H1 (cell line): ENCODE measurements at regions not wholly inside any gene's neighbourhood (a gene's known extent, or its start where the extent isn't known, plus 50 kb on each side); places are given as distances from the start of the nearest gene placed in this dataset.

ENCODE experiments used
- EZH2 ChIP-seq: fragments of 200-600 bp; sonication (generic); IDR thresholded peaks from 2 replicates; pipeline ENCODE4 v1.7.1; 2012; ENCODE audit warnings: low read depth, mild to moderate bottlenecking, moderate library complexity, low read length, inconsistent platforms; ENCODE audit not compliant: severe bottlenecking
- FOSL1 ChIP-seq: IDR thresholded peaks from 2 replicates; pipeline ENCODE4 v1.6.1; 2011; ENCODE audit warnings: mild to moderate bottlenecking, low read depth, low read length, moderate library complexity; ENCODE audit not compliant: insufficient read depth
- GABPA ChIP-seq: IDR thresholded peaks from 2 replicates; pipeline ENCODE4 v1.6.1; 2011; ENCODE audit warnings: mild to moderate bottlenecking, low read length, moderate library complexity, borderline replicate concordance; ENCODE audit not compliant: insufficient read depth
- JUN ChIP-seq: IDR thresholded peaks from 2 replicates; pipeline ENCODE4 v1.6.1; 2011; ENCODE audit warnings: low read depth, mild to moderate bottlenecking, improper control_type of control experiment, low read length
- POLR2A ChIP-seq, 2 experiments: IDR thresholded peaks; 1 replicate in 1 of 2; 2 replicates in 1 of 2; pipeline ENCODE4 v1.6.1; 2011; ENCODE audit warnings: low read depth in 2 of 2, low read length in 2 of 2, mild to moderate bottlenecking in 2 of 2; ENCODE audit errors: control extremely low read depth in 1 of 2
- POLR2AphosphoS5 ChIP-seq: IDR thresholded peaks from 2 replicates; pipeline ENCODE4 v1.6.1; 2011; ENCODE audit warnings: low read depth, low read length
- RAD21 ChIP-seq, 2 experiments: IDR thresholded peaks in 1 of 2; conservative IDR thresholded peaks in 1 of 2; 2 replicates each; pipeline ENCODE4 v1.6.1; 2011; ENCODE audit warnings: low read depth in 2 of 2, low read length in 2 of 2, improper control_type of control experiment in 1 of 2, inconsistent platforms in 1 of 2, mild to moderate bottlenecking in 1 of 2, moderate library complexity in 1 of 2
- SP2 ChIP-seq: IDR thresholded peaks from 2 replicates; pipeline ENCODE4 v1.6.1; 2012; ENCODE audit warnings: mild to moderate bottlenecking, low read length, inconsistent platforms
- TF ChIP-seq, protein P1 (sequence below): IDR thresholded peaks from 2 replicates; pipeline ENCODE4 v1.6.1; 2011; ENCODE audit warnings: low read depth, mild to moderate bottlenecking, low read length; ENCODE audit not compliant: insufficient read depth
- TF ChIP-seq, protein P2 (sequence below): IDR thresholded peaks from 2 replicates; pipeline ENCODE4 v1.6.1; 2011; ENCODE audit warnings: low read length, improper control_type of control experiment
- TF ChIP-seq, protein P3 (sequence below), 3 experiments: IDR thresholded peaks; 1 replicate in 2 of 3; 2 replicates in 1 of 3; pipeline versions ENCODE4 v1.5.1 to v1.6.1; 2011; ENCODE audit warnings: low read length in 3 of 3, mild to moderate bottlenecking in 3 of 3, inconsistent platforms in 2 of 3, low read depth in 1 of 3, moderate library complexity in 1 of 3; ENCODE audit not compliant: insufficient read depth in 1 of 3; ENCODE audit errors: control extremely low read depth in 1 of 3

DNA sequence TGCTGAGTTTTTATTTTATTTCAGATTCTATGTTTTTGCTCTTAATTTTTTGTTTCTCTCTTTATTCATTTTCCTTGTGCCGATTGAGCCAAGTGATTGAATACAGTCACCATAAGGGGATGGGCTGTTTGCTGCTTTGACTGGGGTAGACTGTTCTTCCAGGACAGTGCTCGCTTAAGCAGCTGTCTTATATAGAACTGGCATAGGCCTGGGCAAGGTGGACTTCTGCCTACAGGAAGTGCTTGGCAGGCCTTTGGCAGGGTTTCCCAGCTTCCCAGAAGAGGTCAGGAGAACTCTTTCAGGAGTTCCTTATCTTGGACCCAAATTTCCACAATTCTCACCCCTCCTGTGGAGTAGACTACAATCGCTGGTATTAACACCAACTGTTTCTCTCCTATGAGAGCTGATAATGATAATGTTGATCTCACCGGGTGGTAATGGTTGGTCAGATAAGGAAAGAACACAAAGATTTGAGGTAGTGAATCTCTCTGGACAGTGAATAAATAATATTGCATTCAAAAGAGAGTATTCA, 207.5 kb upstream of the ST6GAL2 start:
- no peak for TF ChIP-seq EZH2
- TF ChIP-seq, protein P1, sequence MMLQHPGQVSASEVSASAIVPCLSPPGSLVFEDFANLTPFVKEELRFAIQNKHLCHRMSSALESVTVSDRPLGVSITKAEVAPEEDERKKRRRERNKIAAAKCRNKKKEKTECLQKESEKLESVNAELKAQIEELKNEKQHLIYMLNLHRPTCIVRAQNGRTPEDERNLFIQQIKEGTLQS = no peak
- TF ChIP-seq, protein P2, sequence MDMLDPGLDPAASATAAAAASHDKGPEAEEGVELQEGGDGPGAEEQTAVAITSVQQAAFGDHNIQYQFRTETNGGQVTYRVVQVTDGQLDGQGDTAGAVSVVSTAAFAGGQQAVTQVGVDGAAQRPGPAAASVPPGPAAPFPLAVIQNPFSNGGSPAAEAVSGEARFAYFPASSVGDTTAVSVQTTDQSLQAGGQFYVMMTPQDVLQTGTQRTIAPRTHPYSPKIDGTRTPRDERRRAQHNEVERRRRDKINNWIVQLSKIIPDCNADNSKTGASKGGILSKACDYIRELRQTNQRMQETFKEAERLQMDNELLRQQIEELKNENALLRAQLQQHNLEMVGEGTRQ = no peak
- TF ChIP-seq, protein P3, sequence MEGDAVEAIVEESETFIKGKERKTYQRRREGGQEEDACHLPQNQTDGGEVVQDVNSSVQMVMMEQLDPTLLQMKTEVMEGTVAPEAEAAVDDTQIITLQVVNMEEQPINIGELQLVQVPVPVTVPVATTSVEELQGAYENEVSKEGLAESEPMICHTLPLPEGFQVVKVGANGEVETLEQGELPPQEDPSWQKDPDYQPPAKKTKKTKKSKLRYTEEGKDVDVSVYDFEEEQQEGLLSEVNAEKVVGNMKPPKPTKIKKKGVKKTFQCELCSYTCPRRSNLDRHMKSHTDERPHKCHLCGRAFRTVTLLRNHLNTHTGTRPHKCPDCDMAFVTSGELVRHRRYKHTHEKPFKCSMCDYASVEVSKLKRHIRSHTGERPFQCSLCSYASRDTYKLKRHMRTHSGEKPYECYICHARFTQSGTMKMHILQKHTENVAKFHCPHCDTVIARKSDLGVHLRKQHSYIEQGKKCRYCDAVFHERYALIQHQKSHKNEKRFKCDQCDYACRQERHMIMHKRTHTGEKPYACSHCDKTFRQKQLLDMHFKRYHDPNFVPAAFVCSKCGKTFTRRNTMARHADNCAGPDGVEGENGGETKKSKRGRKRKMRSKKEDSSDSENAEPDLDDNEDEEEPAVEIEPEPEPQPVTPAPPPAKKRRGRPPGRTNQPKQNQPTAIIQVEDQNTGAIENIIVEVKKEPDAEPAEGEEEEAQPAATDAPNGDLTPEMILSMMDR (IDR thresholded peaks at IDR 0.05; ENCODE audit: control extremely low read depth in 1 of 3, insufficient read depth in 1 of 3, low read depth in 1 of 3, low read length in 3 of 3) = no peak
- TF ChIP-seq GABPA = no peak
- no peak for TF ChIP-seq SP2
- no peak for TF ChIP-seq RAD21 (IDR thresholded peaks at IDR 0.05 in 1 of 2, conservative IDR thresholded peaks at IDR 0.05 in 1 of 2; ENCODE audit: low read depth in 2 of 2, low read length in 2 of 2)
- TF ChIP-seq JUN = no peak
- no peak for TF ChIP-seq POLR2A (IDR thresholded peaks at IDR 0.05; ENCODE audit: control extremely low read depth in 1 of 2, low read depth in 2 of 2, low read length in 2 of 2)
- no peak for TF ChIP-seq FOSL1
- TF ChIP-seq POLR2AphosphoS5 = no peak
